ENCODE measurements at regions not wholly inside any gene's neighbourhood (a gene's known extent, or its start where the extent isn't known, plus 50 kb on each side); places are given as distances from the start of the nearest gene placed in this dataset.

- H3K27ac ChIP-seq: no peak overlapping the region
- no peaks in the 10 kb centered on the region for H3K9me3 ChIP-seq
- H3K4me3 ChIP-seq: no peak overlapping the region
- intact Hi-C loops (cut with DNase I; ENCODE audit: low total_unique reads): no loop called here
- DNase-seq: no peak
- 55 to 70% methylated on average over 7 of the region's 7 CpGs for WGBS, 2 donors
- H3K27me3 ChIP-seq: no peaks in the 10 kb centered on the region
- no peaks in the 10 kb centered on the region for H3K36me3 ChIP-seq (ENCODE audit: low read depth, missing control alignments)
- TF ChIP-seq POLR2A (IDR thresholded peaks at IDR 0.05): no peak
- TF ChIP-seq, protein P1, sequence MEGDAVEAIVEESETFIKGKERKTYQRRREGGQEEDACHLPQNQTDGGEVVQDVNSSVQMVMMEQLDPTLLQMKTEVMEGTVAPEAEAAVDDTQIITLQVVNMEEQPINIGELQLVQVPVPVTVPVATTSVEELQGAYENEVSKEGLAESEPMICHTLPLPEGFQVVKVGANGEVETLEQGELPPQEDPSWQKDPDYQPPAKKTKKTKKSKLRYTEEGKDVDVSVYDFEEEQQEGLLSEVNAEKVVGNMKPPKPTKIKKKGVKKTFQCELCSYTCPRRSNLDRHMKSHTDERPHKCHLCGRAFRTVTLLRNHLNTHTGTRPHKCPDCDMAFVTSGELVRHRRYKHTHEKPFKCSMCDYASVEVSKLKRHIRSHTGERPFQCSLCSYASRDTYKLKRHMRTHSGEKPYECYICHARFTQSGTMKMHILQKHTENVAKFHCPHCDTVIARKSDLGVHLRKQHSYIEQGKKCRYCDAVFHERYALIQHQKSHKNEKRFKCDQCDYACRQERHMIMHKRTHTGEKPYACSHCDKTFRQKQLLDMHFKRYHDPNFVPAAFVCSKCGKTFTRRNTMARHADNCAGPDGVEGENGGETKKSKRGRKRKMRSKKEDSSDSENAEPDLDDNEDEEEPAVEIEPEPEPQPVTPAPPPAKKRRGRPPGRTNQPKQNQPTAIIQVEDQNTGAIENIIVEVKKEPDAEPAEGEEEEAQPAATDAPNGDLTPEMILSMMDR (IDR thresholded peaks at IDR 0.05): no peak
- no peaks in the 10 kb centered on the region for H3K4me1 ChIP-seq
Observed at GRCh38 chr6:135796643-135797305, 54.7 kb upstream of the PDE7B start.

- Histone ChIP-seq H3K9me3 (no peaks in the 10 kb centered on the region), H3K4me3 (no peak overlapping the region), H3K4me1 (no peaks in the 10 kb centered on the region), H3K27ac (no peak overlapping the region), H3K36me3 (ENCODE audit: low read depth, missing control alignments) (no peaks in the 10 kb centered on the region), H3K27me3 (no peaks in the 10 kb centered on the region)
- WGBS, 2 donors: 89 to 91% methylated on average over 3 of the region's 3 CpGs
- no peak for DNase-seq
- intact Hi-C loops (cut with DNase I; ENCODE audit: low total_unique reads): no loop called here
- TF ChIP-seq POLR2A (IDR thresholded peaks at IDR 0.05): no peak
Observed at GRCh38 chr6:135797361-135797760, 54.1 kb upstream of the PDE7B start.

- Histone ChIP-seq H3K27me3 (no peaks in the 10 kb centered on the region), H3K36me3 (ENCODE audit: low read depth, missing control alignments) (no peaks in the 10 kb centered on the region), H3K27ac (no peak overlapping the region), H3K4me1 (no peaks in the 10 kb centered on the region), H3K9me3 (no peaks in the 10 kb centered on the region), H3K4me3 (no peak overlapping the region)
- intact Hi-C loops (cut with DNase I; ENCODE audit: low total_unique reads): no loop called here
- 86 to 91% methylated on average over 4 of the region's 4 CpGs for WGBS, 2 donors
- TF ChIP-seq, protein P1 (IDR thresholded peaks at IDR 0.05): no peak
- no peak for TF ChIP-seq POLR2A (IDR thresholded peaks at IDR 0.05)
- no peak for DNase-seq
Observed at GRCh38 chr6:135798751-135799515, 52.6 kb upstream of the PDE7B start.
